Liver (tissue), 3 donors: ENCODE measurements at regions not wholly inside any gene's neighbourhood (a gene's known extent, or its start where the extent isn't known, plus 50 kb on each side); places are given as distances from the start of the nearest gene placed in this dataset.

ENCODE experiments used
- EGR1 ChIP-seq, 2 donors: IDR thresholded peaks; 2 replicates each; pipeline ENCODE4 v1.6.1; 2016 to 2018; ENCODE audit warnings: antibody characterized with exemption in 2 of 2, low read depth in 2 of 2
- FOXA1 ChIP-seq: IDR thresholded peaks from 2 replicates; pipeline ENCODE4 v1.6.1; 2016; ENCODE audit warnings: antibody characterized with exemption
- GABPA ChIP-seq, 2 donors: IDR thresholded peaks in 1 of 2; conservative IDR thresholded peaks in 1 of 2; 2 replicates each; pipeline ENCODE4 v1.6.1; 2016; ENCODE audit warnings: antibody characterized with exemption in 2 of 2, mild to moderate bottlenecking in 1 of 2, moderate library complexity in 1 of 2
- JUND ChIP-seq, 2 donors: IDR thresholded peaks; 2 replicates each; pipeline ENCODE4 v1.6.1; 2016; ENCODE audit warnings: antibody characterized with exemption in 2 of 2
- MAX ChIP-seq: IDR thresholded peaks from 2 replicates; pipeline ENCODE4 v1.6.1; 2016; ENCODE audit warnings: antibody characterized with exemption
- NR2F2 ChIP-seq: IDR thresholded peaks from 2 replicates; pipeline ENCODE4 v1.6.1; 2016; ENCODE audit warnings: antibody characterized with exemption
- RAD21 ChIP-seq, 2 donors: IDR thresholded peaks; 2 replicates each; pipeline ENCODE4 v1.6.1; 2016; ENCODE audit warnings: antibody characterized with exemption in 2 of 2, mild to moderate bottlenecking in 2 of 2
- SP1 ChIP-seq: IDR thresholded peaks from 2 replicates; pipeline ENCODE4 v1.6.1; 2018; ENCODE audit warnings: antibody characterized with exemption, mild to moderate bottlenecking
- TAF1 ChIP-seq: conservative IDR thresholded peaks from 2 replicates; pipeline ENCODE4 v1.6.1; 2016; ENCODE audit warnings: antibody characterized with exemption, mild to moderate bottlenecking
- YY1 ChIP-seq: IDR thresholded peaks from 2 replicates; pipeline ENCODE4 v1.6.1; 2016; ENCODE audit warnings: antibody characterized with exemption, mild to moderate bottlenecking
- TF ChIP-seq, protein P1 (sequence below): IDR thresholded peaks from 2 replicates; pipeline ENCODE4 v1.6.1; 2016; ENCODE audit warnings: antibody characterized with exemption
- TF ChIP-seq, protein P2 (sequence below): fragments of 150-350 bp; IDR thresholded peaks from 2 replicates; pipeline ENCODE4 v1.5.1; 2017; ENCODE audit warnings: improper control_type of control experiment, low read depth, low read length; ENCODE audit not compliant: missing input control
- TF ChIP-seq, protein P3 (sequence below): IDR thresholded peaks from 2 replicates; pipeline ENCODE4 v1.6.1; 2016; ENCODE audit warnings: antibody characterized with exemption, mild to moderate bottlenecking
- donor health status: healthy.
- donor health status: healthy.

DNA sequence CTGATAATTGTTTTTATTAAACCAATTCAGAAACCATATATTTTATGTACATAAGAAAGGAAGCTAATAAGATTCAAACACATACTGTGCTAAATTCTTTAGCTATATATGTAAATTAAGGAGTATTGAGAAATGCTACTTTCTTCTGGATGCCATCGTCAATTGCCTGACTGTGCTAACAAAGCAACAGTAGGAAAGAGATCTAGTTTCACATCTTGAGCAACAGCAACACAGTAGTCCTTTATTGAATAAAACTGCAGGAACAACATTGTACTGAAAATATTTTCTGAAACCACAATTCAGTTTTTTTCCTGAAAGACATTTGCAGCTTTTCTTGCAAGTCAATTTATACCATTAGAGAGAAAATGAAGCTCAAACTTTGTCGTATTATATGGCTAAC lies 1404.9 kb upstream of the SLC39A10 start:
- TF ChIP-seq, protein P1, sequence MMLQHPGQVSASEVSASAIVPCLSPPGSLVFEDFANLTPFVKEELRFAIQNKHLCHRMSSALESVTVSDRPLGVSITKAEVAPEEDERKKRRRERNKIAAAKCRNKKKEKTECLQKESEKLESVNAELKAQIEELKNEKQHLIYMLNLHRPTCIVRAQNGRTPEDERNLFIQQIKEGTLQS = no peak
- no peak for TF ChIP-seq JUND (IDR thresholded peaks at IDR 0.05)
- TF ChIP-seq, protein P2, sequence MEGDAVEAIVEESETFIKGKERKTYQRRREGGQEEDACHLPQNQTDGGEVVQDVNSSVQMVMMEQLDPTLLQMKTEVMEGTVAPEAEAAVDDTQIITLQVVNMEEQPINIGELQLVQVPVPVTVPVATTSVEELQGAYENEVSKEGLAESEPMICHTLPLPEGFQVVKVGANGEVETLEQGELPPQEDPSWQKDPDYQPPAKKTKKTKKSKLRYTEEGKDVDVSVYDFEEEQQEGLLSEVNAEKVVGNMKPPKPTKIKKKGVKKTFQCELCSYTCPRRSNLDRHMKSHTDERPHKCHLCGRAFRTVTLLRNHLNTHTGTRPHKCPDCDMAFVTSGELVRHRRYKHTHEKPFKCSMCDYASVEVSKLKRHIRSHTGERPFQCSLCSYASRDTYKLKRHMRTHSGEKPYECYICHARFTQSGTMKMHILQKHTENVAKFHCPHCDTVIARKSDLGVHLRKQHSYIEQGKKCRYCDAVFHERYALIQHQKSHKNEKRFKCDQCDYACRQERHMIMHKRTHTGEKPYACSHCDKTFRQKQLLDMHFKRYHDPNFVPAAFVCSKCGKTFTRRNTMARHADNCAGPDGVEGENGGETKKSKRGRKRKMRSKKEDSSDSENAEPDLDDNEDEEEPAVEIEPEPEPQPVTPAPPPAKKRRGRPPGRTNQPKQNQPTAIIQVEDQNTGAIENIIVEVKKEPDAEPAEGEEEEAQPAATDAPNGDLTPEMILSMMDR = no peak
- TF ChIP-seq GABPA (IDR thresholded peaks at IDR 0.05 in 1 of 2, conservative IDR thresholded peaks at IDR 0.05 in 1 of 2) = no peak
- TF ChIP-seq SP1 = no peak
- TF ChIP-seq NR2F2 = no peak
- TF ChIP-seq MAX = no peak
- no peak for TF ChIP-seq TAF1
- TF ChIP-seq EGR1 (IDR thresholded peaks at IDR 0.05; ENCODE audit: low read depth in 2 of 2) = no peak
- TF ChIP-seq RAD21 (IDR thresholded peaks at IDR 0.05) = no peak
- TF ChIP-seq YY1 = no peak
- TF ChIP-seq, protein P3, sequence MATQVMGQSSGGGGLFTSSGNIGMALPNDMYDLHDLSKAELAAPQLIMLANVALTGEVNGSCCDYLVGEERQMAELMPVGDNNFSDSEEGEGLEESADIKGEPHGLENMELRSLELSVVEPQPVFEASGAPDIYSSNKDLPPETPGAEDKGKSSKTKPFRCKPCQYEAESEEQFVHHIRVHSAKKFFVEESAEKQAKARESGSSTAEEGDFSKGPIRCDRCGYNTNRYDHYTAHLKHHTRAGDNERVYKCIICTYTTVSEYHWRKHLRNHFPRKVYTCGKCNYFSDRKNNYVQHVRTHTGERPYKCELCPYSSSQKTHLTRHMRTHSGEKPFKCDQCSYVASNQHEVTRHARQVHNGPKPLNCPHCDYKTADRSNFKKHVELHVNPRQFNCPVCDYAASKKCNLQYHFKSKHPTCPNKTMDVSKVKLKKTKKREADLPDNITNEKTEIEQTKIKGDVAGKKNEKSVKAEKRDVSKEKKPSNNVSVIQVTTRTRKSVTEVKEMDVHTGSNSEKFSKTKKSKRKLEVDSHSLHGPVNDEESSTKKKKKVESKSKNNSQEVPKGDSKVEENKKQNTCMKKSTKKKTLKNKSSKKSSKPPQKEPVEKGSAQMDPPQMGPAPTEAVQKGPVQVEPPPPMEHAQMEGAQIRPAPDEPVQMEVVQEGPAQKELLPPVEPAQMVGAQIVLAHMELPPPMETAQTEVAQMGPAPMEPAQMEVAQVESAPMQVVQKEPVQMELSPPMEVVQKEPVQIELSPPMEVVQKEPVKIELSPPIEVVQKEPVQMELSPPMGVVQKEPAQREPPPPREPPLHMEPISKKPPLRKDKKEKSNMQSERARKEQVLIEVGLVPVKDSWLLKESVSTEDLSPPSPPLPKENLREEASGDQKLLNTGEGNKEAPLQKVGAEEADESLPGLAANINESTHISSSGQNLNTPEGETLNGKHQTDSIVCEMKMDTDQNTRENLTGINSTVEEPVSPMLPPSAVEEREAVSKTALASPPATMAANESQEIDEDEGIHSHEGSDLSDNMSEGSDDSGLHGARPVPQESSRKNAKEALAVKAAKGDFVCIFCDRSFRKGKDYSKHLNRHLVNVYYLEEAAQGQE = no peak
- TF ChIP-seq FOXA1 = no peak
